GM18870 (cell line): ENCODE measurements at regions not wholly inside any gene's neighbourhood (a gene's known extent, or its start where the extent isn't known, plus 50 kb on each side); places are given as distances from the start of the nearest gene placed in this dataset.
"Not testable (repeated sequence)": the region's sequence is repeated elsewhere in the genome, so short reads cannot be mapped to it uniquely, and the experiment has no call there.

Experiments used
- ATAC-seq: cut with Tn5 transposase; IDR thresholded peaks from one replicate; pipeline ENCODE4 v1.9.1; 2021; ENCODE audit warnings: moderate library complexity; ENCODE audit not compliant: unreplicated experiment

- ATAC-seq, result no peak
Observed at GRCh38 chr2:226115832-226116200, 683.8 kb downstream of the IRS1 start.

- no peak for ATAC-seq
Observed at GRCh38 chr2:226115102-226115831, 684.4 kb downstream of the IRS1 start.

GRCh38 chr2:226114436-226114835 is 685.2 kb downstream of the IRS1 start:
- ATAC-seq, result no peak

GRCh38 chr2:226098861-226099745 is 699.6 kb downstream of the NYAP2 start:
- no peak for ATAC-seq

GRCh38 chr2:226095058-226095457 is 695.5 kb downstream of the NYAP2 start:
- ATAC-seq, result no peak

GRCh38 chr2:226093364-226093763 is 693.9 kb downstream of the NYAP2 start:
- no peak for ATAC-seq

- ATAC-seq, result no peak
Observed at GRCh38 chr2:226088366-226088674, 688.8 kb downstream of the NYAP2 start.

- ATAC-seq, result no peak
Observed at GRCh38 chr2:226087505-226088365, 688.2 kb downstream of the NYAP2 start.

GRCh38 chr2:226087051-226087450 is 687.5 kb downstream of the NYAP2 start:
- ATAC-seq, result no peak

GRCh38 chr2:226086190-226086589 is 686.7 kb downstream of the NYAP2 start:
- ATAC-seq, result no peak

- ATAC-seq, result not testable (repeated sequence)
Observed at GRCh38 chr2:226085425-226085824, 685.9 kb downstream of the NYAP2 start.

GRCh38 chr2:226080334-226080733 is 680.8 kb downstream of the NYAP2 start:
- ATAC-seq, result no peak

GRCh38 chr2:226079671-226080181 is 680.2 kb downstream of the NYAP2 start:
- no peak for ATAC-seq

GRCh38 chr2:226079196-226079595 is 679.7 kb downstream of the NYAP2 start:
- ATAC-seq, result no peak

- no peak for ATAC-seq
Observed at GRCh38 chr2:226078666-226079065, 679.2 kb downstream of the NYAP2 start.

- ATAC-seq, result no peak
Observed at GRCh38 chr2:226077841-226078240, 678.3 kb downstream of the NYAP2 start.

- no peak for ATAC-seq
Observed at GRCh38 chr2:226077031-226077430, 677.5 kb downstream of the NYAP2 start.

GRCh38 chr2:226076529-226076928 is 677.0 kb downstream of the NYAP2 start:
- no peak for ATAC-seq

GRCh38 chr2:226074391-226074790 is 674.9 kb downstream of the NYAP2 start:
- no peak for ATAC-seq

GRCh38 chr2:226073496-226074160 is 674.1 kb downstream of the NYAP2 start:
- no peak for ATAC-seq

GRCh38 chr2:226066873-226067272 is 667.4 kb downstream of the NYAP2 start:
- no peak for ATAC-seq
